ENCODE measurements at regions not wholly inside any gene's neighbourhood (a gene's known extent, or its start where the extent isn't known, plus 50 kb on each side); places are given as distances from the start of the nearest gene placed in this dataset.
A peak's percentile ranks its signal among the peaks of the same experiment; 100 is the strongest.
"Not testable (repeated sequence)": the region's sequence is repeated elsewhere in the genome, so short reads cannot be mapped to it uniquely, and the experiment has no call there.

DNA sequence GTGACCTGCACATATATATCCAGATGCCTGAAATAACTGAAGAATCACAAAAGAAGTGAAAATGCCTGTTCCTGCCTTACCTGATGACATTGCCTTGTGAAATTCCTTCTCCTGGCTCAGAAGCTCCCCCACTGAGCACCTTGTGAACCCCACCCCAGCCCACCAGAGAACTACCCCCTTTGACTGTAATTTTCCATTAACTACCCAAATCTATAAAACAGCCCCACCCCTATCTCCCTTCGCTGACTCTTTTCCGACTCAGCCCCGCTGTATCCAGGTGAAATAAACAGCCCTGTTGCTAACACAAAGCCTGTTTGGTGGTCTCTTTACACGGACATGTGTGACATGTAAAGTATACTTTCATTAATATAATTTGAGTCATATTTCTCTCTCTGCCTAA lies 320.3 kb upstream of the TECRL start (continued):
- TF ChIP-seq, protein P1, sequence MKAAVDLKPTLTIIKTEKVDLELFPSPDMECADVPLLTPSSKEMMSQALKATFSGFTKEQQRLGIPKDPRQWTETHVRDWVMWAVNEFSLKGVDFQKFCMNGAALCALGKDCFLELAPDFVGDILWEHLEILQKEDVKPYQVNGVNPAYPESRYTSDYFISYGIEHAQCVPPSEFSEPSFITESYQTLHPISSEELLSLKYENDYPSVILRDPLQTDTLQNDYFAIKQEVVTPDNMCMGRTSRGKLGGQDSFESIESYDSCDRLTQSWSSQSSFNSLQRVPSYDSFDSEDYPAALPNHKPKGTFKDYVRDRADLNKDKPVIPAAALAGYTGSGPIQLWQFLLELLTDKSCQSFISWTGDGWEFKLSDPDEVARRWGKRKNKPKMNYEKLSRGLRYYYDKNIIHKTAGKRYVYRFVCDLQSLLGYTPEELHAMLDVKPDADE (IDR thresholded peaks at IDR 0.05), result no peak
- TF ChIP-seq POLR2AphosphoS5 (IDR thresholded peaks at IDR 0.05; ENCODE audit: low read depth) (no peak), EZH2phosphoT487 (IDR thresholded peaks at IDR 0.05; ENCODE audit: unreplicated experiment) (no peak), ZNF114 (CRISPR knock-in tag; IDR thresholded peaks at IDR 0.05) (no peak), EZH2 (IDR thresholded peaks at IDR 0.05; ENCODE audit: low read depth, unreplicated experiment) (no peak), ZNF331 (CRISPR knock-in tag; IDR thresholded peaks at IDR 0.05; ENCODE audit: low read depth) (no peak)

DNA sequence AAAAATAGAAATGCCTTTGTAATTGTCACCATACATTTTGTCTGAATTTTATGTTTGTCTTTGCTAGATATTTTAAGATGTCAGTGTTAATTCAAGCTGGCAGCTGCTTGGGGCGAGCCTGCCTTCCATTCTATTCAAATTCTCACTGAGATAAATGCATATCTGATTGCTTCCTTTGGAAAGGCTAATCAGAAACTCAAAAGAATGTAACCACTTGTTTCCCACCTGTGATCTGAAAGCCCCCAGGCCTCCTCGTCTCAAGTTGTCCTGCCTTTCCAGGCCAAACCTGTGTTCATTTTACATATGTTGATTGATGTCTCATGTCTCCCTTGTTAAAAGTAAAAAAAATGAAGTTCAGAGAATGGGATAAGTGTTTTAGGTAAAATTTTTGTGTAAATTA lies 318.7 kb upstream of the TECRL start:
- Mint-ChIP-seq H3K4me1 (peaks cover 35% of the 10 kb centered on the region), H3K36me3 (ENCODE audit: low read depth) (peaks cover 62% of the 10 kb centered on the region), H3K27ac (peak overlapping the region; percentile 97), H3K9me3 (peaks cover 48% of the 10 kb centered on the region), H3K4me3 (peak overlapping the region; percentile 29; the same call in 2 of the 3 replicates), H3K27me3 (ENCODE audit: insufficient read depth, low read depth, poor library complexity) (peaks cover 5% of the 10 kb centered on the region)
- Histone ChIP-seq H3K4me2 (peak overlapping the region; percentile 25; the same call in 1 of the 2 replicates), H3K79me2 (replicated peaks; ENCODE audit: insufficient read depth) (no peaks in the 10 kb centered on the region), H2AFZ (no peak overlapping the region), H3K27me3 (ENCODE audit: insufficient read depth) (no peaks in the 10 kb centered on the region), H3K4me1 (ENCODE audit: insufficient read depth) (peaks cover 25% of the 10 kb centered on the region), H3F3A (replicated peaks; ENCODE audit: low read depth) (no peaks in the 10 kb centered on the region), H3K27ac (ENCODE audit: low read depth) (peak overlapping the region; percentile 94), H4K20me1 (replicated peaks; ENCODE audit: insufficient read depth) (no peaks in the 10 kb centered on the region), H3K36me3 (ENCODE audit: insufficient read depth) (peaks cover 4% of the 10 kb centered on the region; the same call in 1 of the 2 replicates), H3K9me2 (ENCODE audit: insufficient read depth) (peaks cover 2% of the 10 kb centered on the region), H3K4me3 (no peak overlapping the region)
- TF ChIP-seq NANOG (IDR thresholded peaks at IDR 0.05; ENCODE audit: borderline replicate concordance) (peak; percentile 93), CREB1 (CRISPR knock-in tag; IDR thresholded peaks at IDR 0.05; ENCODE audit: low read depth) (no peak)
- peak; percentile 79 for DNase-seq (ENCODE audit: low spot score)
- ATAC-seq, result peak; percentile 72

DNA sequence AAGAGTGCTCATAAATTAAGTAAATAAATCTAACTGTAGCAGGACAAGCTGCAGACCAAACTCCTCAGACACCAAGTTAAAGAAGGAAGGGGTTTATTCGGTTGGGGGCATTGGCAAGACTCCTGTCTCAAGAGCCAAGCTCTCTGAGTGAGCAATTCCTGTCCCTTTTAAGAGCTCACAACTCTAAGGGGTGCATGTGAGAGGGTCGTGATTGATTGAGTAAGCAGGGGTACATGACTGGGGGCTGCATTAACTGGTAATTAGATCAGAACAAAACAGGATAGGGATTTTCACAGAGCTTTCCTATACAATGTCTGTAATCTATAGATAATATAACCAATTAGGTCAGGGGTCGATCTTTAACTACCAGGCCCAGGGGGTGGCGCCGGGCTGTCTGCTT lies 318.1 kb upstream of the TECRL start:
- H3K27me3 Mint-ChIP-seq (ENCODE audit: insufficient read depth, low read depth, poor library complexity); H3F3A ChIP-seq (replicated peaks; ENCODE audit: low read depth); H2AFZ ChIP-seq; H3K4me3 ChIP-seq; H3K27me3 ChIP-seq (ENCODE audit: insufficient read depth); ATAC-seq; H4K20me1 ChIP-seq (replicated peaks; ENCODE audit: insufficient read depth); H3K4me3 Mint-ChIP-seq; H3K79me2 ChIP-seq (replicated peaks; ENCODE audit: insufficient read depth); H3K36me3 ChIP-seq (ENCODE audit: insufficient read depth); H3K9me2 ChIP-seq (ENCODE audit: insufficient read depth): not testable (repeated sequence)
- H3K4me1 Mint-ChIP-seq, result peaks cover 38% of the 10 kb centered on the region
- peaks cover 25% of the 10 kb centered on the region for H3K4me1 ChIP-seq (ENCODE audit: insufficient read depth)
- peak overlapping the region; percentile 25; the same call in 1 of the 2 replicates for H3K4me2 ChIP-seq
- H3K9me3 Mint-ChIP-seq, result peaks cover 42% of the 10 kb centered on the region
- H3K27ac ChIP-seq (ENCODE audit: low read depth), result peak overlapping the region; percentile 94
- peaks cover 61% of the 10 kb centered on the region for H3K36me3 Mint-ChIP-seq (ENCODE audit: low read depth)
- peak overlapping the region; percentile 97 for H3K27ac Mint-ChIP-seq
- DNase-seq (ENCODE audit: low spot score), result peak; percentile 5

DNA sequence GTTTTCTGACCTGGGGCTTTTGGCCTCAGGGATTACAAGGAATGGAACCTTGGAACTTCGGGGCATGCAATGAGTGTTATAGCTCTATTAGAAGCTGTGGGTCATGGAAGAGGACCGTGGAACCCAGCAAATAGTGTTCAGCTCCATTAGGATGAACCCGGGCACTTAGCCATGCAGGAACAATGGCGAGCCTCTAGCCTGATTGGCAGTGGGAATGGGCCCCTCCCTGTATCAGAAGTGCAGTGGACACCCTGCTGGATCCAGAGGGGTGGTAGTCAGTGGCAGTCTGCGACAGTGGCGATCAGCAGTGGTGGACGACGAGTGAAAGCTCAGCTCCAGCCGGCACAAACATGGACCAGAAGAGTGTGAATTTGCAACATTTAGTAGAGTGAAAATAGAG lies 315.4 kb upstream of the TECRL start:
- no peak for TF ChIP-seq POLR2AphosphoS5 (IDR thresholded peaks at IDR 0.05; ENCODE audit: low read depth)
- TF ChIP-seq CREB1 (CRISPR knock-in tag; IDR thresholded peaks at IDR 0.05; ENCODE audit: low read depth), result no peak
- no peak for TF ChIP-seq ZNF114 (CRISPR knock-in tag; IDR thresholded peaks at IDR 0.05)
- Histone ChIP-seq H2AFZ (no peak overlapping the region), H3F3A (replicated peaks; ENCODE audit: low read depth) (no peaks in the 10 kb centered on the region), H3K79me2 (replicated peaks; ENCODE audit: insufficient read depth) (no peaks in the 10 kb centered on the region), H4K20me1 (replicated peaks; ENCODE audit: insufficient read depth) (no peaks in the 10 kb centered on the region), H3K4me1 (ENCODE audit: insufficient read depth) (peaks cover 23% of the 10 kb centered on the region), H3K27me3 (ENCODE audit: insufficient read depth) (no peaks in the 10 kb centered on the region), H3K4me2 (no peak overlapping the region), H3K27ac (ENCODE audit: low read depth) (no peak overlapping the region), H3K9me2 (ENCODE audit: insufficient read depth) (peaks cover 5% of the 10 kb centered on the region), H3K4me3 (no peak overlapping the region), H3K36me3 (ENCODE audit: insufficient read depth) (no peaks in the 10 kb centered on the region)
- peaks cover 54% of the 10 kb centered on the region for H3K36me3 Mint-ChIP-seq (ENCODE audit: low read depth)
- no peak overlapping the region for H3K4me3 Mint-ChIP-seq
- H3K4me1 Mint-ChIP-seq, result peaks cover 37% of the 10 kb centered on the region
- H3K27me3 Mint-ChIP-seq (ENCODE audit: insufficient read depth, low read depth, poor library complexity), result peaks cover 2% of the 10 kb centered on the region
- H3K27ac Mint-ChIP-seq, result no peak overlapping the region
- H3K9me3 Mint-ChIP-seq, result peaks cover 20% of the 10 kb centered on the region
- no peak for ATAC-seq
- no peak for DNase-seq (ENCODE audit: low spot score)

Data from GM23338 (cell line).